SK-N-SH (cell line): ENCODE measurements at regions not wholly inside any gene's neighbourhood (a gene's known extent, or its start where the extent isn't known, plus 50 kb on each side); places are given as distances from the start of the nearest gene placed in this dataset.

Source experiments
- CTCF ChIA-PET: fragments of 300-600, 350-600 bp; formaldehyde crosslinking; extraction: SDS; loops from one replicate; lab custom pipeline; 2021; lab: Yijun Ruan, JAX
- POLR2A ChIA-PET: fragments of 350-600 bp; sonication (Branson Sonifier 250); formaldehyde crosslinking; extraction: SDS; loops from one replicate; lab custom pipeline; 2020; ENCODE audit warnings: antibody characterized with exemption, inconsistent platforms; lab: Yijun Ruan, JAX
- DNase-seq: peaks from one replicate; pipeline ENCODE4 v3.0.0; 2012
- H2AFZ ChIP-seq: fragments of 200-600 bp; sonication (generic); 2 replicates; pipeline ENCODE4 v1.8.1; 2016; ENCODE audit warnings: antibody characterized with exemption, mild to moderate bottlenecking, low read depth
- H3F3A ChIP-seq: fragments of 200-600 bp; sonication (generic); replicated peaks from 2 replicates; pipeline ENCODE3; 2016; ENCODE audit warnings: antibody characterized with exemption, mild to moderate bottlenecking; ENCODE audit not compliant: insufficient read depth
- H3K27ac ChIP-seq, 2 experiments: fragments of 200-500 bp in 1 of 2; fragments of 200-600 bp in 1 of 2; sonication (Bioruptor generic) in 1 of 2; sonication (generic), shearing (Covaris generic) in 1 of 2; 2 replicates each; pipeline versions ENCODE4 v1.5.1 to v1.6.1; 2014 to 2016; ENCODE audit warnings: low read depth in 2 of 2, inconsistent platforms in 1 of 2, low read length in 1 of 2, mild to moderate bottlenecking in 1 of 2, mixed read lengths in 1 of 2
- H3K27me3 ChIP-seq: fragments of 200-600 bp; sonication (generic), shearing (Covaris generic); 2 replicates; pipeline ENCODE4 v1.6.1; 2016; ENCODE audit warnings: mixed run types; ENCODE audit not compliant: insufficient read depth
- H3K36me3 ChIP-seq, 2 experiments: fragments of 200-500 bp in 1 of 2; fragments of 200-600 bp in 1 of 2; sonication (Bioruptor generic) in 1 of 2; sonication (generic) in 1 of 2; replicated peaks in 1 of 2; 2 replicates each; pipeline versions ENCODE3 to v1.5.1; 2014 to 2016; ENCODE audit warnings: low read length in 1 of 2, mild to moderate bottlenecking in 1 of 2; ENCODE audit not compliant: insufficient read depth in 2 of 2, control insufficient read depth in 1 of 2
- H3K4me1 ChIP-seq, 2 experiments: fragments of 200-500 bp in 1 of 2; fragments of 200-600 bp in 1 of 2; sonication (Bioruptor generic) in 1 of 2; sonication (generic), shearing (Covaris generic) in 1 of 2; 2 replicates each; pipeline versions ENCODE4 v1.5.1 to v1.6.1; 2014 to 2016; ENCODE audit warnings: low read depth in 1 of 2, low read length in 1 of 2, mixed run types in 1 of 2; ENCODE audit not compliant: insufficient read depth in 2 of 2, control insufficient read depth in 1 of 2
- H3K4me2 ChIP-seq: fragments of 200-600 bp; sonication (generic), shearing (Covaris generic); 2 replicates; pipeline ENCODE4 v1.6.1; 2017; ENCODE audit warnings: mixed run types
- H3K4me3 ChIP-seq, 2 experiments: fragments of 200-500 bp in 1 of 2; fragments of 200-600 bp in 1 of 2; sonication (Bioruptor generic) in 1 of 2; sonication (generic), shearing (Covaris generic) in 1 of 2; 2 replicates each; pipeline versions ENCODE4 v1.5.1 to v1.8.1; 2014 to 2016; ENCODE audit warnings: low read depth in 2 of 2, inconsistent platforms in 1 of 2, low read length in 1 of 2, mild to moderate bottlenecking in 1 of 2, mixed read lengths in 1 of 2, moderate library complexity in 1 of 2
- H3K79me2 ChIP-seq: fragments of 200-600 bp; sonication (generic); 2 replicates; pipeline ENCODE4 v1.8.1; 2017; ENCODE audit warnings: mild to moderate bottlenecking; ENCODE audit not compliant: insufficient read depth
- H3K9ac ChIP-seq: fragments of 200-600 bp; sonication (generic); 2 replicates; pipeline ENCODE4 v1.6.1; 2017; ENCODE audit warnings: mixed run types
- H3K9me2 ChIP-seq: fragments of 200-600 bp; sonication (generic); 2 replicates; pipeline ENCODE4 v1.6.1; 2017; ENCODE audit warnings: mixed run types
- H3K9me3 ChIP-seq: fragments of 200-600 bp; sonication (generic); 2 replicates; pipeline ENCODE4 v1.6.1; 2017; ENCODE audit warnings: mixed run types, mild to moderate bottlenecking, moderate library complexity
- H4K20me1 ChIP-seq: fragments of 200-600 bp; sonication (generic); 2 replicates; pipeline ENCODE4 v1.6.1; 2017; ENCODE audit warnings: mild to moderate bottlenecking, mixed run types; ENCODE audit not compliant: insufficient read depth
- CHD2 ChIP-seq: fragments of 150-350 bp; IDR thresholded peaks from 2 replicates; pipeline ENCODE4 v1.6.1; 2018; ENCODE audit warnings: low read length; ENCODE audit not compliant: partially characterized antibody
- EP300 ChIP-seq, 2 experiments: IDR thresholded peaks; 2 replicates each; pipeline versions ENCODE4 v1.4.0 to v1.6.1; 2012; ENCODE audit warnings: borderline replicate concordance in 1 of 2, low read depth in 1 of 2, low read length in 1 of 2
- EZH2phosphoT487 ChIP-seq: fragments of 200-600 bp; sonication (generic); IDR thresholded peaks from 2 replicates; pipeline ENCODE4 v1.6.1; 2017; ENCODE audit warnings: low read depth, mixed run types, mild to moderate bottlenecking, antibody characterized with exemption, moderate library complexity, borderline replicate concordance
- FOSL2 ChIP-seq: IDR thresholded peaks from 2 replicates; pipeline ENCODE4 v1.4.0; 2012; ENCODE audit warnings: low read depth, mild to moderate bottlenecking, moderate library complexity, borderline replicate concordance
- FOXJ3 ChIP-seq: sonication (generic); formaldehyde crosslinking; IDR thresholded peaks from 2 replicates; pipeline ENCODE4 v1.5.1; 2020; ENCODE audit warnings: mild to moderate bottlenecking, missing genetic modification reagents
- FOXM1 ChIP-seq: IDR thresholded peaks from 2 replicates; pipeline ENCODE4 v1.4.0; 2012; ENCODE audit warnings: low read depth, mild to moderate bottlenecking
- GABPA ChIP-seq: IDR thresholded peaks from 2 replicates; pipeline ENCODE4 v1.4.0; 2012; ENCODE audit warnings: low read depth, mild to moderate bottlenecking
- JUND ChIP-seq: IDR thresholded peaks from 2 replicates; pipeline ENCODE4 v1.4.0; 2012
- RFX5 ChIP-seq: IDR thresholded peaks from 2 replicates; pipeline ENCODE4 v1.6.1; 2012; ENCODE audit warnings: mild to moderate bottlenecking, improper control_type of control experiment, low read length
- SMC3 ChIP-seq: IDR thresholded peaks from 2 replicates; pipeline ENCODE4 v1.6.1; 2012; ENCODE audit warnings: low read depth, low read length, improper control_type of control experiment
- TCF12 ChIP-seq: IDR thresholded peaks from 2 replicates; pipeline ENCODE4 v1.4.0; 2012
- YY1 ChIP-seq: IDR thresholded peaks from 2 replicates; pipeline ENCODE4 v1.4.0; 2012; ENCODE audit warnings: low read depth, mild to moderate bottlenecking
- WGBS: methylation state at CpG from one replicate; pipeline ENCODE4 v1.1.6; 2017; ENCODE audit warnings: low lambda C conversion rate; 5-methylcytosine and 5-hydroxymethylcytosine counted together
- TF ChIP-seq, protein P1 (sequence below): fragments of 200-600 bp; sonication (generic); IDR thresholded peaks from 2 replicates; pipeline ENCODE4 v1.6.1; 2017; ENCODE audit warnings: antibody characterized with exemption, mild to moderate bottlenecking, moderate library complexity
- TF ChIP-seq, protein P2 (sequence below): IDR thresholded peaks from 2 replicates; pipeline ENCODE4 v1.4.0; 2012; ENCODE audit warnings: low read depth, borderline replicate concordance
- TF ChIP-seq, protein P3 (sequence below): fragments of 150-350 bp; IDR thresholded peaks from 2 replicates; pipeline ENCODE4 v1.6.1; 2016; ENCODE audit warnings: mild to moderate bottlenecking, low read depth, low read length

DNA sequence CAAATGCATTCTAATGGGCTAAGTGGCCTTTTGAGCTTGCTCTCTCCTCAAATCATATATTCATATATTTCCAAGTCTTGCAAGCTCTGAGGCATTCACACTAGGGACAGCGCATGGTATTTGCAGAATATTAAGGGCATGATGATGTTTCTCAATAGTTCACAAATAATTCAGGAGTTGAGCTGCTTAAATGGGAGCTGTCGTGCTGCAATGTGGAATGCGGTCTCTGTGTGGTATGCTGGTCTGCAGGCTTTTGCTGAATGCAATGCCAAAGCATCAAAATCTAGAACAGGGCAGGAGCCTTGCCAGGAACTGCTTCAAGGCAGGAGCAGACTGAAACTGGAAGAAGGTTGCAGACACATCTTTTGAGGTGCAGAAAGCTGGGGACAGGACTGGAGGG is 1060.0 kb downstream of the TBC1D22A start:
- CTCF ChIA-PET, result no interaction called here

DNA sequence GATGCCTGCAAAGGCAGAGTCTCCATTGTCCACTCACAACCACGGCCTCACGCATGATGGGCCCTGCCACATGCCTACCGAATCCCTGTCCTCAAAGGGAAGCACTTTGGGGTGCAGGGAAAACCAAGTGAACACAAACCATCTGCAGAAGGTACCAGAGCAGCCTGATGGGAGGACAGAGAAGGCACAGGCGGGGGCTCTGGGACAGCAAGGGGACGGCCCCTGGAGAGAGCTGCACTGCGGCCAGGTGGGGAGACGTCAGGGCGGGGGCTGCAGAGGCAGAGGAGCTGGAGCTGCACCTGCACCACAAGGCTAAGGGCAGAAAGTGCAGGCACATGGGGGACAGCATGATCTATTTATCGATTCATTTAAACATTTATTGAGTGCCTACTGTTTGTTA is 1056.0 kb downstream of the TBC1D22A start:
- TF ChIP-seq TCF12 (no peak), EZH2phosphoT487 (no peak), EP300 (IDR thresholded peaks at IDR 0.05; ENCODE audit: borderline replicate concordance in 1 of 2, low read depth in 1 of 2, low read length in 1 of 2) (no peak), RFX5 (no peak), SMC3 (no peak), CHD2 (no peak), GABPA (no peak)
- TF ChIP-seq, protein P1, sequence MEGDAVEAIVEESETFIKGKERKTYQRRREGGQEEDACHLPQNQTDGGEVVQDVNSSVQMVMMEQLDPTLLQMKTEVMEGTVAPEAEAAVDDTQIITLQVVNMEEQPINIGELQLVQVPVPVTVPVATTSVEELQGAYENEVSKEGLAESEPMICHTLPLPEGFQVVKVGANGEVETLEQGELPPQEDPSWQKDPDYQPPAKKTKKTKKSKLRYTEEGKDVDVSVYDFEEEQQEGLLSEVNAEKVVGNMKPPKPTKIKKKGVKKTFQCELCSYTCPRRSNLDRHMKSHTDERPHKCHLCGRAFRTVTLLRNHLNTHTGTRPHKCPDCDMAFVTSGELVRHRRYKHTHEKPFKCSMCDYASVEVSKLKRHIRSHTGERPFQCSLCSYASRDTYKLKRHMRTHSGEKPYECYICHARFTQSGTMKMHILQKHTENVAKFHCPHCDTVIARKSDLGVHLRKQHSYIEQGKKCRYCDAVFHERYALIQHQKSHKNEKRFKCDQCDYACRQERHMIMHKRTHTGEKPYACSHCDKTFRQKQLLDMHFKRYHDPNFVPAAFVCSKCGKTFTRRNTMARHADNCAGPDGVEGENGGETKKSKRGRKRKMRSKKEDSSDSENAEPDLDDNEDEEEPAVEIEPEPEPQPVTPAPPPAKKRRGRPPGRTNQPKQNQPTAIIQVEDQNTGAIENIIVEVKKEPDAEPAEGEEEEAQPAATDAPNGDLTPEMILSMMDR, result no peak
- TF ChIP-seq, protein P2, sequence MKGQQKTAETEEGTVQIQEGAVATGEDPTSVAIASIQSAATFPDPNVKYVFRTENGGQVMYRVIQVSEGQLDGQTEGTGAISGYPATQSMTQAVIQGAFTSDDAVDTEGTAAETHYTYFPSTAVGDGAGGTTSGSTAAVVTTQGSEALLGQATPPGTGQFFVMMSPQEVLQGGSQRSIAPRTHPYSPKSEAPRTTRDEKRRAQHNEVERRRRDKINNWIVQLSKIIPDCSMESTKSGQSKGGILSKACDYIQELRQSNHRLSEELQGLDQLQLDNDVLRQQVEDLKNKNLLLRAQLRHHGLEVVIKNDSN, result no peak
- TF ChIP-seq, protein P3, sequence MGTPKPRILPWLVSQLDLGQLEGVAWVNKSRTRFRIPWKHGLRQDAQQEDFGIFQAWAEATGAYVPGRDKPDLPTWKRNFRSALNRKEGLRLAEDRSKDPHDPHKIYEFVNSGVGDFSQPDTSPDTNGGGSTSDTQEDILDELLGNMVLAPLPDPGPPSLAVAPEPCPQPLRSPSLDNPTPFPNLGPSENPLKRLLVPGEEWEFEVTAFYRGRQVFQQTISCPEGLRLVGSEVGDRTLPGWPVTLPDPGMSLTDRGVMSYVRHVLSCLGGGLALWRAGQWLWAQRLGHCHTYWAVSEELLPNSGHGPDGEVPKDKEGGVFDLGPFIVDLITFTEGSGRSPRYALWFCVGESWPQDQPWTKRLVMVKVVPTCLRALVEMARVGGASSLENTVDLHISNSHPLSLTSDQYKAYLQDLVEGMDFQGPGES, result no peak
- no peaks in the 10 kb centered on the region for H3K79me2 ChIP-seq
- H3K9me3 ChIP-seq, result no peaks in the 10 kb centered on the region
- ChIA-PET POLR2A (no interaction called here), CTCF (no interaction called here)
- no peaks in the 10 kb centered on the region for H3K27me3 ChIP-seq
- no peak overlapping the region for H3K9ac ChIP-seq
- H3K4me2 ChIP-seq, result no peak overlapping the region
- 45% methylated on average over 9 of the region's 9 CpGs for WGBS
- no peak overlapping the region for H3K4me3 ChIP-seq
- no peaks in the 10 kb centered on the region for H4K20me1 ChIP-seq
- DNase-seq, result no peak
- H3K4me1 ChIP-seq, result no peaks in the 10 kb centered on the region
- H3K27ac ChIP-seq, result no peak overlapping the region
- no peaks in the 10 kb centered on the region for H3K36me3 ChIP-seq
- no peaks in the 10 kb centered on the region for H3F3A ChIP-seq
- no peaks in the 10 kb centered on the region for H3K9me2 ChIP-seq
- no peak overlapping the region for H2AFZ ChIP-seq

More for the DNA sequence above, 1060.0 kb downstream of the TBC1D22A start:
- no peaks in the 10 kb centered on the region for H3F3A ChIP-seq
- POLR2A ChIA-PET, result no interaction called here
- H3K9me2 ChIP-seq, result no peaks in the 10 kb centered on the region
- H3K79me2 ChIP-seq, result no peaks in the 10 kb centered on the region
- no peaks in the 10 kb centered on the region for H3K9me3 ChIP-seq
- no peaks in the 10 kb centered on the region for H3K4me1 ChIP-seq
- H3K36me3 ChIP-seq, result no peaks in the 10 kb centered on the region
- no peak for DNase-seq
- H3K9ac ChIP-seq, result no peak overlapping the region
- no peak overlapping the region for H2AFZ ChIP-seq
- no peak overlapping the region for H3K27ac ChIP-seq
- no peak overlapping the region for H3K4me3 ChIP-seq
- no peaks in the 10 kb centered on the region for H4K20me1 ChIP-seq
- H3K27me3 ChIP-seq, result no peaks in the 10 kb centered on the region
- TF ChIP-seq FOXJ3 (CRISPR knock-in tag), result no peak
- TF ChIP-seq YY1, result no peak
- TF ChIP-seq CHD2, result no peak
- TF ChIP-seq FOXM1, result no peak
- no peak for TF ChIP-seq FOSL2
- no peak for TF ChIP-seq GABPA
- TF ChIP-seq JUND, result no peak
- no peak overlapping the region for H3K4me2 ChIP-seq
- WGBS, result 40% methylated on average over 3 of the region's 3 CpGs
